ENCODE measurements at regions not wholly inside any gene's neighbourhood (a gene's known extent, or its start where the extent isn't known, plus 50 kb on each side); places are given as distances from the start of the nearest gene placed in this dataset.

GRCh38 chr14:65354131-65354530 is 58.4 kb upstream of the FUT8 start:
- no peak for TF ChIP-seq CTCF (IDR thresholded peaks at IDR 0.05)
- TF ChIP-seq POLR2A (IDR thresholded peaks at IDR 0.05), result no peak
